ENCODE measurements at regions not wholly inside any gene's neighbourhood (a gene's known extent, or its start where the extent isn't known, plus 50 kb on each side); places are given as distances from the start of the nearest gene placed in this dataset.

- intact Hi-C loops (cut with DNase I; ENCODE audit: low total_unique reads) = no loop called here
- no peak for DNase-seq (ENCODE audit: low spot score in 2 of 2)
- H3K4me3 ChIP-seq (ENCODE audit: low read depth, poor library complexity, severe bottlenecking) = no peak overlapping the region
- WGBS, 2 donors = 73 to 84% methylated on average over 3 of the region's 3 CpGs
- TF ChIP-seq POLR2A (IDR thresholded peaks at IDR 0.05) (no peak), CTCF (IDR thresholded peaks at IDR 0.05) (no peak)
Observed at GRCh38 chr1:164951508-164951907, 392.5 kb downstream of the PBX1 start.

DNA sequence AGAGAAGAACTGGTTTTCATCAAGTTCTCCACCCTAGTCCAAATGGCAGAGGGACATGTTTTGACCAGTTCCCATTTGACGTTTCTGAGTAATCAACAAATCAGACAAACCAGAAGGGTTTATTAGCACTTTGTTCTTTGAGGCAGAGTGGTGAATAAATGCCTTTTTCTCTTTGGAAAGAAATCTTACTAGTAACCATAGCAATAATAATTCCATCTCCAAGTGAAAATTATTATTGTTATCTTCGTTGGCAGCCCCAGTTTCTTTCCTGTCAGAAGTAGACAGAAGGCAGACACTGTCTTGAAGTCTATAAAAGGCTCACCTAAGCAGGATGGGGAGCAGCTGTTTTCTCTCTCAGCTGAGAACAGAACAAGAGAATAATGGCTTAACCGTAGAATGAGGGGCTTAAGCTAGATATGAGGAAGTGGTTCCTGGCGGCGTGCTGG, 391.6 kb downstream of the PBX1 start:
- intact Hi-C loops (cut with DNase I; ENCODE audit: low total_unique reads) = no loop called here
- WGBS, 2 donors = 24 to 31% methylated on average over 5 of the region's 5 CpGs
- no peak for DNase-seq (ENCODE audit: low spot score in 2 of 2)
- TF ChIP-seq POLR2A (IDR thresholded peaks at IDR 0.05) = no peak
- no peak for TF ChIP-seq CTCF (IDR thresholded peaks at IDR 0.05)
- no peak overlapping the region for H3K4me3 ChIP-seq (ENCODE audit: low read depth, poor library complexity, severe bottlenecking)

DNA sequence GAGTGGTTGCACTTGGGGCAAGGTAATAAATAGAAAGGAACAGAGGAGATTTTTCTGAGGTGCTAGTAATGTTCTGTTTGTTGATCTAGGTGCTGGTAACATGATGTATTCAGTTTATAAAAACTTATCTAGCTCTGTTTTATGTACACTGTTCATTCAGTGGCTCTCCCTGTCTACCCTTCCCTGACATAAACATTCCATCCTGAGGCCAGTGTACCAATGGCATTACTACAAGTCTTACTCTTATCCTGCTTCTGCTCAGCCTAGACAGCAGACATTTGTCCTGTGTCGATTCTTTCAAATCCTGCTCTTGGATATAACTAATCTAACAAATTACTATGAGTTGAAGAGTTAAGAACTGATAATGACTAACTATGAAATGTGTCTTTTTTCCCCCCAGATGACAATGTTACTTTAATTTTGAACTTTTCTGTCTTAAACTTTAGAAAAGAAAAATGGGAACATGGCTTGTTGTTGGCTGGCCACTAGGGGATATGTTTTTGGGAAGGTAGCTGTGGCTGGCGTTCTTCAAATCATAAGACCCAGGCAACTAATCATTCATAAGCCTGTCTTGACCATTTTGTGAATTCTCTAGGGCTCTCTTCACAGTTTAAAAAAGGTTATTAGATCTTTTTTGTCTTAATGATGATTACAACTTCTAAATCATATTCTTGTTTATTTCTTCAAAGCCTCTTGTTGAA, 390.9 kb downstream of the PBX1 start:
- DNase-seq (ENCODE audit: low spot score in 2 of 2) = no peak
- TF ChIP-seq POLR2A (IDR thresholded peaks at IDR 0.05) = no peak
- no peak for TF ChIP-seq CTCF (IDR thresholded peaks at IDR 0.05)
- no peak overlapping the region for H3K4me3 ChIP-seq (ENCODE audit: low read depth, poor library complexity, severe bottlenecking)
- intact Hi-C loops (cut with DNase I; ENCODE audit: low total_unique reads) = no loop called here
- 62 to 65% methylated on average over 2 of the region's 2 CpGs for WGBS, 2 donors

- H3K4me3 ChIP-seq (ENCODE audit: low read depth, poor library complexity, severe bottlenecking) = no peak overlapping the region
- 50 to 97% methylated on average over 1 of the region's 1 CpG for WGBS, 2 donors
- TF ChIP-seq CTCF (IDR thresholded peaks at IDR 0.05) = no peak
- TF ChIP-seq POLR2A (IDR thresholded peaks at IDR 0.05) = no peak
- no peak for DNase-seq (ENCODE audit: low spot score in 2 of 2)
- intact Hi-C loops (cut with DNase I; ENCODE audit: low total_unique reads) = no loop called here
Observed at GRCh38 chr1:164948101-164948500, 389.1 kb downstream of the PBX1 start.

DNA sequence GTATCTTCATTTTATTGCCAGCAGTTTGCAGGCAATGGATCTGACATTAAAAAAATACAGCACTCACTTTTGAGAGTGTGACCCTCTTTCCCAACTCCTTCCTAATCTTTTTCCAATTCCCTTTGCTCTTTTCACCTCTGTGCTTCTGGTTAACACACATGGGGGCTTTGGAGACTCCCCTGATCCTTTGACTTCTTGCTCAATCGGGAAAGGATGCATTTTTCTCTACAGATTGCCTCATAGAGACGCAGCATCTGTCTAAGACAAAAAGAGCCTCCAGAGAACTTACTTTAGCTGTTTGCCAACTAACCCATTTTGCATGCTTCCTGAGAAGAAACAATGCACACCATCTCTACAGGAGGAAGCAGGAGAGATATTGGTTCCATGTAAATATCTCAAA, 378.3 kb downstream of the PBX1 start:
- intact Hi-C loops (cut with DNase I; ENCODE audit: low total_unique reads) = no loop called here
- no peak for TF ChIP-seq CTCF (IDR thresholded peaks at IDR 0.05)
- no peak for TF ChIP-seq POLR2A (IDR thresholded peaks at IDR 0.05)
- DNase-seq (ENCODE audit: low spot score in 2 of 2) = no peak
- H3K4me3 ChIP-seq (ENCODE audit: low read depth, poor library complexity, severe bottlenecking) = no peak overlapping the region
- WGBS, 2 donors = 38 to 53% methylated on average over 2 of the region's 2 CpGs

DNA sequence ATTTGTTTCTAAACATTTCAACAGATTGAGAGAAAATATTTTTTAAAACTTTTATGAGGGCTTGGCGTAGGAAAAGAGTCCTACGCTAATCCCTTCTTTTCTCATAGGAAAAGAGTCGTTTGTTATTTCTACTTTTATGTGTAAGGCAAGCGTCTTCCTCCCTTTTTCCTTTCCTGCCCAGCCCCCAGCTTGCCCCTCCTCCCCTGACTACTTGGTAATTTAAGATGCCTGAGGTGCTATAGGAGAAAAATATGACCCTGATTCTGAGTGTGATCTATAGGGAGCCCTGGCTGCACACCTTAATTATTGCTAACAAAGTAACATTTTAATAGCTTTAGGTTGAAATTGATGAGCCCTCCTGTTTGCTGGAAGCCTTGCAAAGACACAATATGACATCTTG, 373.6 kb downstream of the PBX1 start:
- intact Hi-C loops (cut with DNase I; ENCODE audit: low total_unique reads) = no loop called here
- 47 to 54% methylated on average over 4 of the region's 4 CpGs for WGBS, 2 donors
- no peak for DNase-seq (ENCODE audit: low spot score in 2 of 2)
- no peak overlapping the region for H3K4me3 ChIP-seq (ENCODE audit: low read depth, poor library complexity, severe bottlenecking)
- TF ChIP-seq CTCF (IDR thresholded peaks at IDR 0.05) (no peak), POLR2A (IDR thresholded peaks at IDR 0.05) (no peak)

Measured in lower leg skin (tissue), 4 donors.